PC-9 (cell line): ENCODE measurements at regions not wholly inside any gene's neighbourhood (a gene's known extent, or its start where the extent isn't known, plus 50 kb on each side); places are given as distances from the start of the nearest gene placed in this dataset.

Source experiments
- BruUV-seq: library from RNA; stranded (reverse); fragments of 400-500 nt; replicated peaks from 2 replicates; lab custom pipeline; 2021; lab: Mats Ljungman, UMichigan
- CTCF ChIA-PET: fragments of 300-600 bp; sonication (Branson Sonifier 250); formaldehyde crosslinking; loops from one replicate; lab custom pipeline; 2022; ENCODE audit warnings: antibody characterized with exemption; lab: Charles Lee
- POLR2A ChIA-PET: fragments of 300-600 bp; sonication (Branson Sonifier 250); formaldehyde crosslinking; loops from one replicate; lab custom pipeline; 2022; ENCODE audit warnings: antibody characterized with exemption; ENCODE audit not compliant: unreplicated experiment; lab: Charles Lee
- DNase-seq, 2 experiments: peaks; one replicate each; pipeline versions ENCODE4 v3.0.0 to v3.0.0-alpha.2; 2015 to 2022; ENCODE audit warnings: mixed read lengths in 1 of 2
- H2AFZ ChIP-seq: fragments of 200-600 bp; sonication (generic); 2 replicates; pipeline ENCODE4 v1.8.1; 2017; ENCODE audit warnings: antibody characterized with exemption
- H3F3A ChIP-seq: fragments of 200-600 bp; sonication (generic); 2 replicates; pipeline ENCODE4 v1.8.1; 2017; ENCODE audit warnings: antibody characterized with exemption, mild to moderate bottlenecking, low read depth; ENCODE audit not compliant: insufficient read depth
- H3K27ac ChIP-seq: fragments of 200-600 bp; sonication (generic); 2 replicates; pipeline ENCODE4 v1.6.1; 2016; ENCODE audit warnings: mixed run types
- H3K27me3 ChIP-seq: fragments of 200-600 bp; sonication (generic); 2 replicates; pipeline ENCODE4 v1.6.1; 2016; ENCODE audit warnings: low read depth, mixed run types; ENCODE audit not compliant: insufficient read depth
- H3K36me3 ChIP-seq: fragments of 200-600 bp; sonication (generic); 2 replicates; pipeline ENCODE4 v1.6.1; 2016; ENCODE audit warnings: low read depth, mixed run types
- H3K4me1 ChIP-seq: fragments of 200-600 bp; sonication (generic); replicated peaks from 2 replicates; pipeline ENCODE4 v1.6.1; 2016; ENCODE audit warnings: mixed run types; ENCODE audit not compliant: insufficient read depth
- H3K4me2 ChIP-seq: fragments of 200-600 bp; sonication (generic); 2 replicates; pipeline ENCODE4 v1.6.1; 2017; ENCODE audit warnings: mixed run types
- H3K4me3 ChIP-seq: fragments of 200-600 bp; sonication (generic); 2 replicates; pipeline ENCODE4 v1.6.1; 2016; ENCODE audit warnings: mixed run types
- H3K79me2 ChIP-seq: fragments of 200-600 bp; sonication (generic); 2 replicates; pipeline ENCODE4 v1.6.1; 2017; ENCODE audit warnings: low read depth, mixed run types
- H3K9me2 ChIP-seq: fragments of 200-600 bp; sonication (generic); 2 replicates; pipeline ENCODE4 v1.8.1; 2017; ENCODE audit warnings: mild to moderate bottlenecking; ENCODE audit not compliant: insufficient read depth
- H3K9me3 ChIP-seq: fragments of 200-600 bp; sonication (generic); 2 replicates; pipeline ENCODE4 v1.8.1; 2016; ENCODE audit warnings: low read depth; ENCODE audit not compliant: insufficient read depth
- H4K20me1 ChIP-seq: fragments of 200-600 bp; sonication (generic); 2 replicates; pipeline ENCODE4 v1.8.1; 2017; ENCODE audit not compliant: insufficient read depth
- EZH2 ChIP-seq: fragments of 200-600 bp; sonication (generic); IDR thresholded peaks from 2 replicates; pipeline ENCODE4 v1.8.0; 2017; ENCODE audit warnings: antibody characterized with exemption, low read depth
- intact Hi-C: fragments of 100-400 bp; cut with micrococcal nuclease; formaldehyde crosslinking; loops from one replicate; pipeline ENCODE4 v1.10.0; 2022; ENCODE audit not compliant: unreplicated experiment
- TF ChIP-seq, protein P1 (sequence below): fragments of 200-600 bp; sonication (generic); conservative IDR thresholded peaks from 2 replicates; pipeline ENCODE4 v1.6.1; 2017; ENCODE audit warnings: mixed run types, antibody characterized with exemption, mild to moderate bottlenecking, moderate library complexity

DNA sequence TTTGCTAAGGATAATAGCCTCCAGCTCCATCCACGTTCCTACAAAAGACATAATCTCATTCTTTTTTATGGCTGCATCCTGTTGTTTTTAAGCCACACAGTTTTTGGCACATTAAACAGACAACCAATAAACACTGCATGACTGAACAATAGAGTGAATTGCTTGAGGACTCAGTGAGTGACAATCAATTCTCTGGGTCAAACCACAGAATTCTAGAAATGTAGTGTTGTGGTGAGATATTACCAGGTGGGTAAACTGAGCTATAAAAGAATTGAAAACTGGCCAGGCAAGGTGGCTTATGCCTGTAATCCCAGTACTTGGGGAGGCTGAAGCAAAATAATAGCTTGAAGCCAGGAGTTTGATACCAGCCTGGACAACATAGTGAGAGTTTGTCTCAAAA, 154.7 kb upstream of the CADPS start:
- Histone ChIP-seq H3K9me2 (no peaks in the 10 kb centered on the region), H3K27ac (no peak overlapping the region), H3K79me2 (no peaks in the 10 kb centered on the region), H3F3A (no peaks in the 10 kb centered on the region), H3K4me3 (no peak overlapping the region), H3K4me1 (no peaks in the 10 kb centered on the region), H3K4me2 (no peak overlapping the region), H3K9me3 (no peaks in the 10 kb centered on the region), H4K20me1 (no peaks in the 10 kb centered on the region), H2AFZ (no peak overlapping the region), H3K36me3 (no peaks in the 10 kb centered on the region), H3K27me3 (no peaks in the 10 kb centered on the region)
- TF ChIP-seq, protein P1, sequence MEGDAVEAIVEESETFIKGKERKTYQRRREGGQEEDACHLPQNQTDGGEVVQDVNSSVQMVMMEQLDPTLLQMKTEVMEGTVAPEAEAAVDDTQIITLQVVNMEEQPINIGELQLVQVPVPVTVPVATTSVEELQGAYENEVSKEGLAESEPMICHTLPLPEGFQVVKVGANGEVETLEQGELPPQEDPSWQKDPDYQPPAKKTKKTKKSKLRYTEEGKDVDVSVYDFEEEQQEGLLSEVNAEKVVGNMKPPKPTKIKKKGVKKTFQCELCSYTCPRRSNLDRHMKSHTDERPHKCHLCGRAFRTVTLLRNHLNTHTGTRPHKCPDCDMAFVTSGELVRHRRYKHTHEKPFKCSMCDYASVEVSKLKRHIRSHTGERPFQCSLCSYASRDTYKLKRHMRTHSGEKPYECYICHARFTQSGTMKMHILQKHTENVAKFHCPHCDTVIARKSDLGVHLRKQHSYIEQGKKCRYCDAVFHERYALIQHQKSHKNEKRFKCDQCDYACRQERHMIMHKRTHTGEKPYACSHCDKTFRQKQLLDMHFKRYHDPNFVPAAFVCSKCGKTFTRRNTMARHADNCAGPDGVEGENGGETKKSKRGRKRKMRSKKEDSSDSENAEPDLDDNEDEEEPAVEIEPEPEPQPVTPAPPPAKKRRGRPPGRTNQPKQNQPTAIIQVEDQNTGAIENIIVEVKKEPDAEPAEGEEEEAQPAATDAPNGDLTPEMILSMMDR, result no peak
- TF ChIP-seq EZH2, result no peak
- ChIA-PET POLR2A (no interaction called here), CTCF (no interaction called here)
- BruUV-seq, result no TSS peak
- no peak for DNase-seq
- intact Hi-C loops, result no loop called here

DNA sequence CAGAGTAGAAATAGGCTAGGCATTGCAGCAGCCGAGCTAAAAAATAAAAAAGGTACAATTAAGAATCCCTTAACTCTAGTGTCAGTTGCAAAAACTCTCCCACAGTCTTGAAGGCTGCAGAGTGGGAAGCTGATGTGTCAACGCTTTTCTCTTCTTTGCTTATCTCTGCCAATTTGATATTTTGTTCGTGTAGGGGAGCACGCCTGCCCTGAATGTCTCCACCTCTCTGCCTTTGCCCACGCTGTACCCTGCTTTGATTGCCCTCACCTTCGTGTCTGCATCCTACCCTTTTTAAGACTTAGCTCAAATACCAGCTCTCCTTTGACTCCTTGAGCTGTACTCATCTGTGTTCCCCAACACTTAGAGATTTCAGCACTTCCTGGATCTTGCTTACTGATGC, 155.4 kb upstream of the CADPS start:
- CTCF ChIA-PET, result no interaction called here

DNA sequence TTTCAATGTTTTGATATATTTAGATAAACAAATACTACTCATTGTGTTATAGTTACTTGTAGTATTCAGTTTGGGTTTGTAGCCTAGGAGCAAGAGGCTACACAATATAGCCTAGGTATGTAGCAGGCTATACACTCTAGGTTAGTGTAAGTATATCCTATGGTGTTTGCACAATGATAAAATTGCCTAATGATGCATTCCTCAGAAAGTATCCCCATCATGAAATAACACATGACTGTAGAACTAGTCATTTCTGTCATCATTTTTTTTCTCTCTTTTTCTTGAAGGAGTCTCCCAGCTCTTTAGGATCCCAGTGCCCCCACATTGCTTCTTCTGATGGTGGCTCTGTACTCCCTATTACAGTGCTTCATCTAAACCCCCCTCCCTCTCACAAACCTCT, 157.7 kb upstream of the CADPS start:
- Histone ChIP-seq H3K9me2 (no peaks in the 10 kb centered on the region), H2AFZ (no peak overlapping the region), H3K27me3 (no peaks in the 10 kb centered on the region), H3K79me2 (no peaks in the 10 kb centered on the region), H3K4me1 (no peaks in the 10 kb centered on the region), H3K27ac (no peak overlapping the region), H3K36me3 (no peaks in the 10 kb centered on the region), H4K20me1 (no peaks in the 10 kb centered on the region), H3K4me2 (no peak overlapping the region), H3K4me3 (no peak overlapping the region), H3K9me3 (no peaks in the 10 kb centered on the region), H3F3A (no peaks in the 10 kb centered on the region)
- CTCF ChIA-PET, result no interaction called here
- BruUV-seq, result no TSS peak
- DNase-seq, result no peak
- intact Hi-C loops, result no loop called here
- TF ChIP-seq EZH2, result no peak
- TF ChIP-seq, protein P1, result no peak
- POLR2A ChIA-PET, result no interaction called here

More for the DNA sequence above, 155.4 kb upstream of the CADPS start:
- no peak overlapping the region for H3K4me2 ChIP-seq
- no peak overlapping the region for H2AFZ ChIP-seq
- no peaks in the 10 kb centered on the region for H3K27me3 ChIP-seq
- no peaks in the 10 kb centered on the region for H4K20me1 ChIP-seq
- no peaks in the 10 kb centered on the region for H3K79me2 ChIP-seq
- POLR2A ChIA-PET, result no interaction called here
- H3K4me3 ChIP-seq, result no peak overlapping the region
- H3K4me1 ChIP-seq, result no peaks in the 10 kb centered on the region
- no TSS peak for BruUV-seq
- intact Hi-C loops, result no loop called here
- no peak for TF ChIP-seq EZH2
- TF ChIP-seq, protein P1, result no peak
- no peaks in the 10 kb centered on the region for H3F3A ChIP-seq
- no peaks in the 10 kb centered on the region for H3K9me3 ChIP-seq
- no peaks in the 10 kb centered on the region for H3K9me2 ChIP-seq
- H3K27ac ChIP-seq, result no peak overlapping the region
- H3K36me3 ChIP-seq, result no peaks in the 10 kb centered on the region
- no peak for DNase-seq
